IPS-20b (cell line): ENCODE measurements at regions not wholly inside any gene's neighbourhood (a gene's known extent, or its start where the extent isn't known, plus 50 kb on each side); places are given as distances from the start of the nearest gene placed in this dataset.

ENCODE experiments used
- H3K27ac ChIP-seq: one replicate; pipeline ENCODE4 v1.5.1; 2013; ENCODE audit warnings: low read length
- H3K27me3 ChIP-seq: 2 replicates; pipeline ENCODE4 v1.6.1; 2013; ENCODE audit warnings: mild to moderate bottlenecking, low read length, inconsistent platforms; ENCODE audit not compliant: insufficient read depth
- H3K36me3 ChIP-seq: 2 replicates; pipeline ENCODE4 v1.6.1; 2013; ENCODE audit warnings: low read depth, mild to moderate bottlenecking, inconsistent platforms, low read length, moderate library complexity; ENCODE audit not compliant: insufficient read depth
- H3K4me1 ChIP-seq: 2 replicates; pipeline ENCODE4 v1.6.1; 2013; ENCODE audit warnings: mild to moderate bottlenecking, control low read depth, inconsistent platforms, low read length, moderate library complexity; ENCODE audit not compliant: insufficient read depth
- H3K4me3 ChIP-seq: 2 replicates; pipeline ENCODE4 v1.5.1; 2013; ENCODE audit warnings: mild to moderate bottlenecking, low read length, inconsistent platforms
- H3K9ac ChIP-seq: 2 replicates; pipeline ENCODE4 v1.6.1; 2013; ENCODE audit warnings: low read depth, mild to moderate bottlenecking, inconsistent platforms, low read length, moderate library complexity
- H3K9me3 ChIP-seq: 2 replicates; pipeline ENCODE4 v1.6.1; 2013; ENCODE audit warnings: mild to moderate bottlenecking, low read depth, low read length, inconsistent platforms; ENCODE audit not compliant: insufficient read depth

GRCh38 chr17:63162406-63163157 is 196.5 kb downstream of the TANC2 start:
- Histone ChIP-seq H3K9ac (no peak overlapping the region), H3K9me3 (no peaks in the 10 kb centered on the region), H3K4me1 (no peaks in the 10 kb centered on the region), H3K27me3 (no peaks in the 10 kb centered on the region), H3K4me3 (no peak overlapping the region), H3K36me3 (no peaks in the 10 kb centered on the region), H3K27ac (no peak overlapping the region)

- Histone ChIP-seq H3K4me1 (no peaks in the 10 kb centered on the region), H3K4me3 (no peak overlapping the region), H3K36me3 (no peaks in the 10 kb centered on the region), H3K27me3 (no peaks in the 10 kb centered on the region), H3K9me3 (no peaks in the 10 kb centered on the region), H3K27ac (no peak overlapping the region), H3K9ac (no peak overlapping the region)
Observed at GRCh38 chr17:63163158-63163520, 197.1 kb downstream of the TANC2 start.

DNA sequence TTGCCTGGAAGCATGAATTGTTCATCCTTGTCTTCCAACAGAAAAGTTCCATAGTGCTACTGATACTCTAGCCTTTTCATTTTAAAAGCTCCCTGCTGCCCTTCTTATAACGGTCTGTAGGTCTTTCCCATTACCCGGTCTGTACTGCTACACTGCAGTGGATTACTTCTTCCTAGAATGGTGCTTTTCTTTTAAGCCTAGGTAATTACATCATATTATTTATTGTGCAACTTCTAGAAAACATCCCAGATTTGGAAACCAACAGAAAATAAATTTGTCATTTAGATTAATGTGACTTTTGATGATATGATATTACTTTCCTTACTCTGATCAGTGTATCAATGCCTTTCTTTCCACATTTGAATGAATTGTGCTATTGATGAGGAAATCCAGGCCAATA is 199.4 kb downstream of the TANC2 start:
- Histone ChIP-seq H3K27ac (no peak overlapping the region), H3K27me3 (no peaks in the 10 kb centered on the region), H3K36me3 (no peaks in the 10 kb centered on the region), H3K4me3 (no peak overlapping the region), H3K4me1 (no peaks in the 10 kb centered on the region), H3K9me3 (no peaks in the 10 kb centered on the region), H3K9ac (no peak overlapping the region)

GRCh38 chr17:63170795-63171194 is 204.8 kb downstream of the TANC2 start:
- peaks cover 6% of the 10 kb centered on the region; the same call in 1 of the 2 replicates for H3K4me1 ChIP-seq
- H3K27me3 ChIP-seq: no peaks in the 10 kb centered on the region
- H3K27ac ChIP-seq: no peak overlapping the region
- H3K9me3 ChIP-seq: peaks cover 4% of the 10 kb centered on the region; the same call in 1 of the 2 replicates
- H3K4me3 ChIP-seq: no peak overlapping the region
- H3K9ac ChIP-seq: no peak overlapping the region
- H3K36me3 ChIP-seq: no peaks in the 10 kb centered on the region

DNA sequence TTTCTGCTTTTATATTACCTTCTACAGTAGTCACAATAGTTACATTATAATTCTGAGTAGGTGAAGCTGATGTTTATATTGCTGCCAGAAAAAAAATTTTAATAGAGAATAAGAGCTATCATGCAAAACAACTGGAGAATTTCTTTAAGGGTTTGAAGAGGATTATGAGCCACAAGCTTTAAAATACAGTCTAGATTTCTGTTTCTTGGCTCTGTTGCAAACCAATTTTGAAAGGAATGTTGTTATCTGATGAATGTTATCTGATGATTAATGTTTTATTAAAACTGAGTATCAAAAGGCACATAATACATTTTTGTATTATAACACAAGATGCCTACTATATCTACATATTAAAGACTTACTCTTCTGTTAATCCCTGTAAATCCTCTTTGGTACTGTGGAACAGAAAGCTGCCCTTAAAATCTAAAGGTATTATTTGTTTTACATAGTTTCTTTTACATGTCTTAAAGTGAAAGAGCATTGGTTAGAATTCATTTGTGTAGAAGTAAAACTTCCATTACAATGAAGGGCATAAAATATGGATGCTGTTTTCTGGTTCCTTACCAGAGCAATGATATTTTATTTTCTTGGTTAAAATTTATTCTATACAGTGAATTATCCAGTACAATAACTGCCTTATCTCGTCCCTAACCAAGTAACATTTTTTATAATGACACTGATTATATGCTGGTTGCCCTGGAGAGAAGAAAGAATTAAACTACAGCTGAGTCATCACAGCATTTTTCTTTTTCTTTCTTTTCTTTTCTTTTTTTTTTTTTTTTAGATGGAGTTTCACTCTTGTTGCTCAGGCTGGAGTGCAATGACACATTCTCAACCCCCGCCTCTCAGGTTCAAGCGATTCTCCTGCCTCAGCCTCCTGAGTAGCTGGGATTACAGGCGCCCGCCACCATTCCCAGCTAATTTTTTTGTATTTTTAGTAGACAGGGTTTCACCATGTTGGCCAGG is 205.7 kb downstream of the TANC2 start:
- H3K9ac ChIP-seq: no peak overlapping the region
- H3K4me1 ChIP-seq: peaks cover 6% of the 10 kb centered on the region; the same call in 1 of the 2 replicates
- no peak overlapping the region for H3K4me3 ChIP-seq
- H3K27me3 ChIP-seq: no peaks in the 10 kb centered on the region
- H3K9me3 ChIP-seq: peaks cover 7% of the 10 kb centered on the region; the same call in 1 of the 2 replicates
- no peaks in the 10 kb centered on the region for H3K36me3 ChIP-seq
- no peak overlapping the region for H3K27ac ChIP-seq

GRCh38 chr17:63173450-63173849 is 207.4 kb downstream of the TANC2 start:
- no peak overlapping the region for H3K4me3 ChIP-seq
- no peak overlapping the region for H3K9ac ChIP-seq
- no peaks in the 10 kb centered on the region for H3K27me3 ChIP-seq
- no peaks in the 10 kb centered on the region for H3K36me3 ChIP-seq
- peaks cover 6% of the 10 kb centered on the region; the same call in 1 of the 2 replicates for H3K4me1 ChIP-seq
- no peak overlapping the region for H3K27ac ChIP-seq
- peaks cover 7% of the 10 kb centered on the region; the same call in 1 of the 2 replicates for H3K9me3 ChIP-seq

DNA sequence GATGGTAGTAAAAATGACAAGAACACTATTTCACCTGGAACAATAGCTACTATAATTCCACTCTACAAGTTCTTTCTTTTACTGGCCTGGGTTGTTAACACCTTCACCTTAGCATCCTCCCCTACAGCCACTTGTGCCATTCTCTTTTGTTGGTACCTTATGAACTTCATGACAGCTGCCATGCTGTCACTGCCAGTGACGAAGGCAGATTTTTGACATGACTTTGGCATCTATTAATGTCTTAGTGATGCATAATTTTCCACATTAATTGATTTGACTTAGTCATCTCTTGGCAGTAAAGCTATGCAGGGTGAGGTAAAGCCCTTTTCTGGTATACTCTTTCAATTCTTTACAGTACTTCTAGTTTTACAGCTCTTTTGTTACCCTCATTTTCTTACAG is 207.9 kb downstream of the TANC2 start:
- Histone ChIP-seq H3K27me3 (no peaks in the 10 kb centered on the region), H3K9ac (no peak overlapping the region), H3K36me3 (no peaks in the 10 kb centered on the region), H3K4me3 (no peak overlapping the region), H3K9me3 (peaks cover 7% of the 10 kb centered on the region; the same call in 1 of the 2 replicates), H3K27ac (no peak overlapping the region), H3K4me1 (peaks cover 6% of the 10 kb centered on the region; the same call in 1 of the 2 replicates)

DNA sequence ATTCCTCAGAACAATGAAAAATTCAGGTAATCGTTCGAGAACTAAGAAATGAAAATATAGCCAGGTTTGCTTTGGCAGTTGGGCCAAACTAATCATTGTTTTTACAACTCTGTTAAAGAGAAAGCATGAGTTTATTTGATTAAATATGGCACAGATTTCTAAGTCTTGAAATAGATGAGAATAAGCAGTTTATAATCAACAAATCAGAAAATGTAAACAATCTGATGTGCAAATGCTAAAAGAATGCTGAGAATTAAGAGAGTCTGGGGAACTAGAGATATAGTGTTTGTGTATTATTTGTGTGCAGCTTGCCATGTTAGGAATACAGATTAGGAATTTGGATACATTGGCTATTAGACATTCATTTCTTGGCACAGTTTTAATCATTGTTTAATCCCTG is 212.5 kb downstream of the TANC2 start:
- Histone ChIP-seq H3K9ac (no peak overlapping the region), H3K27me3 (no peaks in the 10 kb centered on the region), H3K4me3 (no peak overlapping the region), H3K9me3 (peaks cover 7% of the 10 kb centered on the region; the same call in 1 of the 2 replicates), H3K27ac (no peak overlapping the region), H3K4me1 (no peaks in the 10 kb centered on the region), H3K36me3 (no peaks in the 10 kb centered on the region)

GRCh38 chr17:63181856-63182255 is 215.8 kb downstream of the TANC2 start:
- H3K36me3 ChIP-seq: no peaks in the 10 kb centered on the region
- H3K4me3 ChIP-seq: no peak overlapping the region
- no peak overlapping the region for H3K27ac ChIP-seq
- no peaks in the 10 kb centered on the region for H3K9me3 ChIP-seq
- no peaks in the 10 kb centered on the region for H3K4me1 ChIP-seq
- no peaks in the 10 kb centered on the region for H3K27me3 ChIP-seq
- H3K9ac ChIP-seq: no peak overlapping the region

- no peaks in the 10 kb centered on the region for H3K36me3 ChIP-seq
- H3K27me3 ChIP-seq: no peaks in the 10 kb centered on the region
- H3K27ac ChIP-seq: no peak overlapping the region
- no peak overlapping the region for H3K9ac ChIP-seq
- H3K9me3 ChIP-seq: no peaks in the 10 kb centered on the region
- H3K4me1 ChIP-seq: no peaks in the 10 kb centered on the region
- H3K4me3 ChIP-seq: no peak overlapping the region
Observed at GRCh38 chr17:63185420-63185819, 219.4 kb downstream of the TANC2 start.

DNA sequence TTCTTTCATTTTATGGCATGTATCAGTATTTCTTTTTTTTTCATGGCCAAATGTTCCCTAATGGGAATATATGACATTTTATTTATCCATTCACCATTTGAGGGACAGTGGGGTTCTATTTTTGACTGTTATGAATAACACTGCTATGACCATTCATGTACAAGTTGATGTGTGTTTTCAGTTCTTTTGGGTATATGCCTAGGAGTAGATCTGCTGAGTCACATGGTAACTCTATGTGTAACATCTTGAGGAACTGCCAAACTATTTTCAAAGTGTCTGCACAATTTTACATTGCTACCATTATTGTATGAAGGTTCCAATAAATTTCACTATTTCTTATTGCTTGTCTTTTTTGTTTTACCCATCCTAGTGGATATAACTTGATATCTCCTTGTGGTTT is 223.0 kb downstream of the TANC2 start:
- Histone ChIP-seq H3K27ac (no peak overlapping the region), H3K4me3 (no peak overlapping the region), H3K9ac (no peak overlapping the region), H3K36me3 (no peaks in the 10 kb centered on the region), H3K9me3 (no peaks in the 10 kb centered on the region), H3K27me3 (no peaks in the 10 kb centered on the region), H3K4me1 (no peaks in the 10 kb centered on the region)
